ENCODE measurements at regions not wholly inside any gene's neighbourhood (a gene's known extent, or its start where the extent isn't known, plus 50 kb on each side); places are given as distances from the start of the nearest gene placed in this dataset.
"Not testable (repeated sequence)": the region's sequence is repeated elsewhere in the genome, so short reads cannot be mapped to it uniquely, and the experiment has no call there.

- DNase-seq (ENCODE audit: low read depth in 2 of 2), result no peak
These were observed 255.7 kb downstream of the BTG1 start for GRCh38 chr12:91889910-91890309.

DNA sequence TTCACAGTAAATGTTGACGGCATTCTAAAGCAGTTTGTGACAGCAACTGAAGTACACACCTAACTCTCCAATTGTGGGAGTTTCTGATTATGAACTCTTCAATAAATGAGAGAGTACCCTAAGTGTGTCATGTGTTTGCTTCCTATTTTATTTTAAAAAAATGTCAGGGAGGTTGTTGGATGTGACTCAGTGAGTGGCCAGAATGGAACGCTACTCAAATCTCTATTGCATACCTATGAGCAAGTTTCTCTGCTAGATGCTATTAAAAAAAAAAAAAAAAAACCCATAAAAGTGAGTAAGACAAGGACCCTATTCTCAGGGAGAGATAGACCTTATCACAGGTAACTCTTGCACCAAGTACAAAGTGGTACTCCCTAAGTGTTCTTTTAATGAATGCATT, 256.6 kb downstream of the BTG1 start:
- no peak for DNase-seq (ENCODE audit: low read depth in 2 of 2)

- no peak for DNase-seq (ENCODE audit: low read depth in 2 of 2)
These were observed 257.7 kb downstream of the BTG1 start for GRCh38 chr12:91887957-91888356.

DNA sequence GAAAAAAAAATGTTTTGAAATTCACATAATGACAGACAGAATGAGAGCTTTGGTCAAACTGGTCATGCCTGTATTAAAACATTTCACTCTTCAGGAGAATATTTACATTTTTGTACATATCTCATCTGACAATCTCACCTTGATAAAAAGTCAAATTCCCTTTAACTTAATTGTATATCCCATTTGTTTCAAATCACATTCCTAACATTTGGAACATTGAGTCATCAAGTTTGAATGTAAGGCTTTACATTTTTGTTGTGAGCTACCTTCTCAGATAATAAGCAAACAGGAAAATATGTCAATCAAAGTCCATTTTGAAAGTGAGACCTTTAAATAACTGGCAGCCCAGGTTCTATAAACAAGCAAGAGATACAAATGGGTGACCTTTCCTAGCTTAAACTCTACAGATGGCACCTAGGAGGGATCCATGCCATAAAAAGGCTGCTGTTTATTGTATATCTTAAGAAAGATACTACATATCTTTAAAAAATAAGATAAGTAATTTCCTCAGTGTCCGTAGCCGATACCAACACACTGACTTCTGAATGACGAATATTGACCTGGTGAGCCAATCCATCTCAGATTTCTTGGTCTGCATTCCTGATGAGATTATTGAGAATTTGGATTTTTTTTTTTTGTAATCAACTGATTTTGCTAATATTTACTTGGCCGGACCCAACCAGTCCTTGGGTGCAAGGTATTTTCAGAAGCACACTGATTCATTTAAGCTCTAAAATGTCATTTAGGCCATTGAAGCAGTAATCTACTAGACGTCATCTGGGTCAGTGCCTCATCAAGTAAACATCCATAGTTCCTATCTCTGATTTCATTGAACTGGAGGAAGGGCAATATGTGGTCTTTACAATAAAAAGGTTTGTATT, 259.6 kb downstream of the BTG1 start:
- no peak for DNase-seq (ENCODE audit: low read depth in 2 of 2)

GRCh38 chr12:91884230-91884629, 261.4 kb downstream of the BTG1 start:
- no peak for DNase-seq (ENCODE audit: low read depth in 2 of 2)

GRCh38 chr12:91883811-91884210, 261.8 kb downstream of the BTG1 start:
- DNase-seq (ENCODE audit: low read depth in 2 of 2), result no peak

DNA sequence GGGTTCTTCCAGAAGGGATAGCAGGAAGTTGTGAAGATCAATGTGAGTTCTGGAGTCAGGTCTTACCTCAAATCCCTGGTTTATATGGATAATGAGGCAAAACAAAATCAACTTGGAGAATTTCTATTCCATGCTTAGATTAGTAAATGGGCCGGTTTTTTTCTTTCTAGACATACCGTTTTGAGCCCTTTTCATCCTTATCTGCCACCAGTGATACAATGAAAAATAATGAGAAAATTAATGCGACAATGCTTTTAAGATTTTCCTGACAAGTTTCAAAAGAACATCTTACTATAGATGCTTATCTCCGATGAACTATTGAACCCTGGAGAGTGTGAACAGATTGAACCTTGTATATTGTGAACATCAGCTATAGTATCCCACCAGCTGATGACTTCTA, 262.7 kb downstream of the BTG1 start:
- DNase-seq (ENCODE audit: low read depth in 2 of 2), result no peak

- DNase-seq (ENCODE audit: low read depth in 2 of 2), result no peak
These were observed 265.1 kb downstream of the BTG1 start for GRCh38 chr12:91880528-91880927.

DNA sequence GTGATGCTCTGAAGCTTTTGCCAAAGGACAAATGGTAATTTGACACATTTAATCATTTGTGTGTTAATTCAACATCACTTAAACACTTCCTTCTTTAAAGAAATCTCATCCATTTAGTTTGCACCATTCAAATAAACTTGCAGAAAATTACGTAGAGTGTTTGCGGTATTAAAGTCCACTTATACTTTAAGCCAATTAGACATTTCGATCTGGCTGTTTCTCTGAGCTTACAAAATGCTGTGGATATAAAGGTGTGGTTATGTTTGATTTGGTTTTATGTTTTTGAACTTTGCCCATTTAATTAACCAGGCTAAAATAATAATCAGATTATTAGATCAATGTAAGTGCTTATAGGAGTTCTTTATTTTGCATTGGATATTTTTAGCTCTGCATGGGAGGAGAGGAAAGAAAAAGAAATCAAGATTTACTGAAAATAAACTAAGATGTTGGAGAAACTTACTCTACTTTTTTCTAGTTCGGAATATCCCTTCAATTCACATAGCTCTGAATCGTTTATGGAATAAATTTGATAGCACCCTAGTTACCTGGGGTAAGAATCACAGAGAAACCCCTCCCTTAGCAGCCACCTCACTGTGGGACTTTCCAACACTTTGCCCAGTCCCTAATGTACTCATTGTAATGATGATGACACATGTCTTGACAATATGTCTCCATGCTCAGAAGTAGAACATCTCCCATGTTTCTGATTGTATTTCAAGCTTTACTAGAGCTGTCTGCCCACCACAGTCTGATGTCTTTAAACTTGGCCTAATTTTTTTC, 268.0 kb downstream of the BTG1 start:
- DNase-seq (ENCODE audit: low read depth in 2 of 2), result peak; percentile 40 to 41

- DNase-seq (ENCODE audit: low read depth in 2 of 2), result peak; percentile 78 to 90
These were observed 268.6 kb downstream of the BTG1 start for GRCh38 chr12:91877022-91877421.

GRCh38 chr12:91875671-91876070, 270.0 kb downstream of the BTG1 start:
- not testable (repeated sequence) for DNase-seq (ENCODE audit: low read depth in 2 of 2)

DNA sequence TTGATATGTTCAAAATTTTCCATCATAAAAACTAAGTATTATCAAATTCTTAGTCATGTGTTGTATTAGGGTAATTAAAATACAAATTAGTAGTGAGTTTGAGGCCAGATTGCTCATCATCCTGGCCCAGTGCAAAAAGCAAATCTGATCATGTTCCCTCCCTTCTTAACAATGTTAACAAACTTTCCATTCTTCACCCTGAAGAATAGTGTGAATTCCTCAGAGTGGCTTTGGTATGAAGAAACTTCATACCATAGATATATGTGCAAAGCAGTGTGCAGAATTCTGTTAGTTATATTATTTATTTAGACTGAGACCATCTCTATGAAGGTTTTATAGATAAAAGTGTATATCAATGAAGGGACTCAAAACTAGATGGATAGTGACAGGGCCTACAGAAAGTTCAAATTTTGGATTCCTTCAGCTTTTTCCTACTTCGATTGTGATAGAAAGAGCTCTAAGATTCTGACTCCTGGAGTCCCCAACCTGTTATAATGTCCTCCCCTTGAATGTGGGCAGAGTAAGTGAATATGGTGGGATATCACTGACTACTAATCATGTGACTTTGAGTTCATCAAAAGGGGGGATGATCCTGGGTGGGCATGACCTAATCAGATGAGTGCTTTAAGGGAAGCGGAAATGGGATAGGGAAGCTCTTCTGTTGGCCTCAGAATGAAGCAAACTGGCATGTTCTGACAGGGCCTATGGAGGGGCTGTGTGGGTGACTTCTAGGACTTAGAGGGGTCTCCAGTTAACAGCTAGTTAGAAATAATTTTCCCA, 271.4 kb downstream of the BTG1 start:
- DNase-seq (ENCODE audit: low read depth in 2 of 2), result no peak

DNA sequence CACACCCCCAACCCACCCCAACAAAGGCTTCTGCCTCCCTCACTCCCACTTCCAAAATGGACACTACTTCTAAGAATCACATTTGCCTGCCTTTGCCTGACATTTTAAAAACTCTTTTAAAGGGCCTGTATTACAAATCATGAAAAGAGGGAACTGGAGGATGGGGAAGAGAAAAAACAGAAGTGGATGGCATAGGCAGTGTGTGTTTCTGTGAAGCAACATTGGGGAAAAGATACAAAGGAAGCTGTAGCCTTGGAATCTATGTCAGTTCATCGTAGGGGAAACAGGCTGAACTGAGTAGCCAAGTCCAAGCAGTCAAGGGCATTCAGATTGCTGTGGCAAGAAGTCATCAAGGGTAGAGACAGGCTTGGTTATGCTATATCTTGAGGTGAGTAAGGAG, 273.9 kb downstream of the BTG1 start:
- DNase-seq (ENCODE audit: low read depth in 2 of 2), result no peak

DNA sequence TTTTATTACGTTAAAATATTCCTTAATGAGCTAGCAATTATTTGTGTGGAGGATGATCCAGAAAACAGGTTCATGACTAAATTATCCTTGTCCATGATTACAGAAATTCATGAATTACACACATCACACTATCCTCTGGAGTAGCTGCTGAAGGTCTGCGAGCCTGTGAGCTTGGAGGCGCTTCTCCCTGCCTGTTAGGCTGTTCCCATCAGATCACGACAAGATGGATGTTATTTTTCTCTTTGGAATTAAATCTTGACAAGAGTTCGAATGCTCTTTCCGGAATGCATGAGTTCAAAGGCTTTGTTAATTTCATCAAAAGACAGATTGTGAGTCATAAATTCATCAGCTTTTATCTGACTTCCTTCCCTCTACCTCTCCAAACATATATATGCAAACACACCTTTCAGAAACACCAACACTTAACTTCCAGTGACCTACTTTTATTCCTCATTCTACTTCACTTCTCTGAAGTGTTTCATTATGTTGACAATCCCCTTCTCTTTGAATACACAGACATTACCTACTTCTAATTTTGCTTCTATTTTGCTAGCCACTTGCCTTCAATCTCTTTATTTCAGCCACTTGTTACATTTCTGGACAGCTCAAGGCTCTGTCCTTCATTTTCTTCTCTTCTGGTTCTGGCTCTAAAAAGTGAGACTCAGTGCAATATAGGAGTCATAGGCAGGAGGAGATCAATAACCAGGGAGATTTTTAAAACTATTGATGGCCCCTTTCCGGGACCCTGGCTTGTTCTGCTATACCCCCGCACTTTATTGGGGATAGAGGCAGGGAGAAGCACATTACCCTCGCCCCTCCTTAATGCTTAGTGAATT, 274.6 kb downstream of the BTG1 start:
- no peak for DNase-seq (ENCODE audit: low read depth in 2 of 2)

DNA sequence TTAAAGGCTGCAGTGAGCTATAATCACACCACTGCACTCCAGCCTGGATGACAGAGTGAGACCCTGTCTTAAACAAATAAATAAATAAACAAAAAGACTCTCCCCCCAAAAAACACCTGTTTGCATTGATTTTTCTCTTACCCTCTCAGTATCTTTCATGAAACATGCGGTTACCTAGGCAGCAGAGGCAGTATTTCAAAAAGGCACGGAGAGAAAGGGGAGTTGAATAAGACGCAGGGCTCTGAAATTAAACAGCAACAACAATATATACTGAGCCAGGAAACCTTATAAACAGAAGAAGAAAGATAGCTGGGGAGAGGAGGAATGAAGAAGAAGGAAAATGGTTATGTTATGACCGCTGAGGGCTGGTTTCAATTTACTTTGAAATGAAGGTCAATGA, 277.6 kb downstream of the BTG1 start:
- no peak for DNase-seq (ENCODE audit: low read depth in 2 of 2)

DNA sequence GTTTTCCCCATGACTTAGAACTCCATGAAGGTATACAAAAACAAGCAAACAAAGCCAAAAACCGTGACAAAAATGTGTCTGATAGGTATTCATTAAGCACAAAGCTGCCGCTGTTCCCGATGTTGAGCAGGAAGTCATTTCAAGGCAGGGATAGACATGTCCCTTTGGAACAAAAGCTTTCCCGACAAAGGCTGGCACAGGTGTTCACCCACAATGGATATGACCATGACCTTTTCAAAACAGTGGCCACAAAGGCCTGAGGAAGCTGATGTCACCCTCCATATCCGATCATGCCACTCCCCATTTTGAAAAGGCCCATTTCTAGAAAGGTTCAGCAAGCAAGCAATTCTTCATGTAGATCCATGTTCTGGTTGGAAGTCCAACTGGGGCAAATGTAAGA, 279.1 kb downstream of the BTG1 start:
- DNase-seq (ENCODE audit: low read depth in 2 of 2), result no peak

- no peak for DNase-seq (ENCODE audit: low read depth in 2 of 2)
These were observed 281.9 kb downstream of the BTG1 start for GRCh38 chr12:91863702-91864101.

GRCh38 chr12:91861554-91861953, 284.1 kb downstream of the BTG1 start:
- no peak for DNase-seq (ENCODE audit: low read depth in 2 of 2)

- no peak for DNase-seq (ENCODE audit: low read depth in 2 of 2)
These were observed 286.3 kb downstream of the BTG1 start for GRCh38 chr12:91859347-91859746.

DNA sequence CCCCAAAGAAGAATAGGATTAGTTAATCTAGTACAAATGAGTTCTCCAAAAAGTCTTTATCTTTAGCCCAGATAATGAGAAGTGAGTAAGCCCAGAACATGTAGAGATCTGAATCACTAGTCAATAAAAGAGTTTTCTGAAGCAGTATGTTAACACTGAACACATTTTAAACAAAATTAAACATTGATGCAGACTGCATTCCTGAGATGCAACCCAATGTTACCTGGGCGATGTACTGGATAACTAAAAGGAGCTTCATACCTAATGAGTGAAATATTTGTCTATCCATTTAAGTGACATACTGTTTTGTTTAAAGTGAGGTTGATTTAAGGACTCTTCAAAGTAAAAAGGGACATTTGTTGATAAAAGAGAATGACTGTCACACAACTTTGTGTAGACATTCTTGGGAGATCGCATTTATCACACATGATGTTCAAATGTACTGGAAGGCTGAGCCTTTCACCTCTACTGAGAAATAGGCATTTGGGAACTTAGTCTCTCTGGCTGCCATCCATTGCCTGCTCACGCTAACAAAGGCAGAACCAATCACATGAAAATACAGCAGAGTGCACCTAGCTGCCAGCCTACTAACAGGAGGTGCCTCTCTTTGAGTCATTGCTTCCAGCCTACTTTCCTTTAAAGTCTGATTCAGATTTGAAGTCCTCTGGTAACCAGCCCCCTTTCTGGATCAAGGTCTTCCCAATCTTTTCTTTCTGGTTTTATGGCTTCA, 287.7 kb downstream of the BTG1 start:
- no peak for DNase-seq (ENCODE audit: low read depth in 2 of 2)

- no peak for DNase-seq (ENCODE audit: low read depth in 2 of 2)
These were observed 290.9 kb downstream of the BTG1 start for GRCh38 chr12:91854725-91855124.

Measured in stimulated activated CD8-positive, alpha-beta memory T cell treated with anti-CD3 and anti-CD28 coated beads, Interleukin-7, amount 100 ng/mL, for 4 hours (primary cell).